Hepatocyte (in vitro differentiated cells): ENCODE measurements at regions not wholly inside any gene's neighbourhood (a gene's known extent, or its start where the extent isn't known, plus 50 kb on each side); places are given as distances from the start of the nearest gene placed in this dataset.

Experiments
- DNase-seq: peaks from one replicate; pipeline ENCODE4 v3.0.0-alpha.2; 2016; ENCODE audit warnings: low spot score
- H2AFZ ChIP-seq: fragments of 200-600 bp; sonication (generic); 2 replicates; pipeline ENCODE4 v1.6.0; 2016; ENCODE audit warnings: antibody characterized with exemption, mild to moderate bottlenecking
- H3K27ac ChIP-seq: fragments of 200-600 bp; sonication (generic); 2 replicates; pipeline ENCODE4 v1.5.1; 2016; ENCODE audit warnings: mild to moderate bottlenecking
- H3K27me3 ChIP-seq: fragments of 200-600 bp; sonication (generic); 2 replicates; pipeline ENCODE4 v1.6.1; 2016
- H3K36me3 ChIP-seq: fragments of 200-600 bp; sonication (generic); replicated peaks from 2 replicates; pipeline ENCODE4 v1.5.1; 2016; ENCODE audit warnings: low read depth; ENCODE audit not compliant: insufficient read depth
- H3K4me1 ChIP-seq: fragments of 200-600 bp; sonication (generic); 2 replicates; pipeline ENCODE4 v1.5.1; 2016; ENCODE audit warnings: mild to moderate bottlenecking, moderate library complexity; ENCODE audit not compliant: insufficient read depth
- H3K4me2 ChIP-seq: fragments of 200-600 bp; sonication (generic); 2 replicates; pipeline ENCODE4 v1.6.0; 2016
- H3K4me3 ChIP-seq: fragments of 200-600 bp; sonication (generic); 2 replicates; pipeline ENCODE4 v1.5.1; 2016; ENCODE audit warnings: mild to moderate bottlenecking
- H3K79me2 ChIP-seq: fragments of 200-600 bp; sonication (generic); 2 replicates; pipeline ENCODE4 v1.6.0; 2017; ENCODE audit warnings: mild to moderate bottlenecking
- H3K9me2 ChIP-seq: fragments of 200-600 bp; sonication (generic); replicated peaks from 2 replicates; pipeline ENCODE4 v1.6.0; 2017; ENCODE audit warnings: mild to moderate bottlenecking; ENCODE audit not compliant: insufficient read depth
- H3K9me3 ChIP-seq: fragments of 200-600 bp; sonication (generic); 2 replicates; pipeline ENCODE4 v1.5.1; 2016; ENCODE audit warnings: low read depth, mild to moderate bottlenecking
- H4K20me1 ChIP-seq: fragments of 200-600 bp; sonication (generic); 2 replicates; pipeline ENCODE4 v1.6.0; 2016; ENCODE audit warnings: mild to moderate bottlenecking; ENCODE audit not compliant: insufficient read depth, poor library complexity, severe bottlenecking
- EZH2 ChIP-seq: fragments of 200-600 bp; sonication (generic); IDR thresholded peaks from 2 replicates; pipeline ENCODE4 v1.6.1; 2016; ENCODE audit warnings: antibody characterized with exemption, mild to moderate bottlenecking, borderline replicate concordance
- EZH2phosphoT487 ChIP-seq: fragments of 200-600 bp; sonication (generic); IDR thresholded peaks from one replicate; pipeline ENCODE4 v1.6.1; 2018; ENCODE audit warnings: antibody characterized with exemption, mild to moderate bottlenecking, low read depth, moderate library complexity; ENCODE audit not compliant: unreplicated experiment, severe bottlenecking
- WGBS: methylation state at CpG from one replicate; pipeline ENCODE4 v1.1.6; 2016; ENCODE audit warnings: low lambda C conversion rate; ENCODE audit errors: missing lambda C conversion rate; 5-methylcytosine and 5-hydroxymethylcytosine counted together
- TF ChIP-seq, protein P1 (sequence below): fragments of 200-600 bp; sonication (generic); IDR thresholded peaks from 2 replicates; pipeline ENCODE4 v1.5.1; 2016; ENCODE audit warnings: antibody characterized with exemption, mild to moderate bottlenecking; ENCODE audit not compliant: poor library complexity

DNA sequence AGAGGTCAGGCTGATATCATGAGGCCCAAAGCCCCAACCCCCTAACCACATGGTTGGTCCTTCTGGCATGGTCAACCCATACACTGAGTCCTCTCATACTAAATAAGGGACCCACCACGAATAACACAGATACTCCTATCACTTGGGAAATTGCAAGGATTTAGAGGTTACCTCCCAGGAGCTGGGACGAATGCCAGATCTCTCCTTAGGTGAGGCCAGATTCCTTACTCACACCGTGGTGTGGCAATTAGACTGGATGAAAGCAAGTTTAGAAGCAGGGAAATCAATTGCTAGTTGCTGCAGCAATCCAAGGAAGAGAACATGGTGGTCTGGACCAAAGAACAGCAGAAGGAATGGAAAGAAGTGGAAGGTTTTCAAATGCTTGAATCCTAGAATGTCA, 60.1 kb downstream of the IER5 start:
- Histone ChIP-seq H4K20me1 (no peaks in the 10 kb centered on the region), H3K9me3 (no peaks in the 10 kb centered on the region), H3K79me2 (no peaks in the 10 kb centered on the region), H3K36me3 (no peaks in the 10 kb centered on the region), H3K4me2 (no peak overlapping the region), H3K27me3 (no peaks in the 10 kb centered on the region), H3K9me2 (no peaks in the 10 kb centered on the region), H3K4me3 (no peak overlapping the region), H3K4me1 (peaks cover 15% of the 10 kb centered on the region), H2AFZ (no peak overlapping the region), H3K27ac (no peak overlapping the region)
- DNase-seq = no peak
- no peak for TF ChIP-seq EZH2
- TF ChIP-seq, protein P1, sequence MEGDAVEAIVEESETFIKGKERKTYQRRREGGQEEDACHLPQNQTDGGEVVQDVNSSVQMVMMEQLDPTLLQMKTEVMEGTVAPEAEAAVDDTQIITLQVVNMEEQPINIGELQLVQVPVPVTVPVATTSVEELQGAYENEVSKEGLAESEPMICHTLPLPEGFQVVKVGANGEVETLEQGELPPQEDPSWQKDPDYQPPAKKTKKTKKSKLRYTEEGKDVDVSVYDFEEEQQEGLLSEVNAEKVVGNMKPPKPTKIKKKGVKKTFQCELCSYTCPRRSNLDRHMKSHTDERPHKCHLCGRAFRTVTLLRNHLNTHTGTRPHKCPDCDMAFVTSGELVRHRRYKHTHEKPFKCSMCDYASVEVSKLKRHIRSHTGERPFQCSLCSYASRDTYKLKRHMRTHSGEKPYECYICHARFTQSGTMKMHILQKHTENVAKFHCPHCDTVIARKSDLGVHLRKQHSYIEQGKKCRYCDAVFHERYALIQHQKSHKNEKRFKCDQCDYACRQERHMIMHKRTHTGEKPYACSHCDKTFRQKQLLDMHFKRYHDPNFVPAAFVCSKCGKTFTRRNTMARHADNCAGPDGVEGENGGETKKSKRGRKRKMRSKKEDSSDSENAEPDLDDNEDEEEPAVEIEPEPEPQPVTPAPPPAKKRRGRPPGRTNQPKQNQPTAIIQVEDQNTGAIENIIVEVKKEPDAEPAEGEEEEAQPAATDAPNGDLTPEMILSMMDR = no peak
- no peak for TF ChIP-seq EZH2phosphoT487
- WGBS = 58% methylated on average over 3 of the region's 3 CpGs

DNA sequence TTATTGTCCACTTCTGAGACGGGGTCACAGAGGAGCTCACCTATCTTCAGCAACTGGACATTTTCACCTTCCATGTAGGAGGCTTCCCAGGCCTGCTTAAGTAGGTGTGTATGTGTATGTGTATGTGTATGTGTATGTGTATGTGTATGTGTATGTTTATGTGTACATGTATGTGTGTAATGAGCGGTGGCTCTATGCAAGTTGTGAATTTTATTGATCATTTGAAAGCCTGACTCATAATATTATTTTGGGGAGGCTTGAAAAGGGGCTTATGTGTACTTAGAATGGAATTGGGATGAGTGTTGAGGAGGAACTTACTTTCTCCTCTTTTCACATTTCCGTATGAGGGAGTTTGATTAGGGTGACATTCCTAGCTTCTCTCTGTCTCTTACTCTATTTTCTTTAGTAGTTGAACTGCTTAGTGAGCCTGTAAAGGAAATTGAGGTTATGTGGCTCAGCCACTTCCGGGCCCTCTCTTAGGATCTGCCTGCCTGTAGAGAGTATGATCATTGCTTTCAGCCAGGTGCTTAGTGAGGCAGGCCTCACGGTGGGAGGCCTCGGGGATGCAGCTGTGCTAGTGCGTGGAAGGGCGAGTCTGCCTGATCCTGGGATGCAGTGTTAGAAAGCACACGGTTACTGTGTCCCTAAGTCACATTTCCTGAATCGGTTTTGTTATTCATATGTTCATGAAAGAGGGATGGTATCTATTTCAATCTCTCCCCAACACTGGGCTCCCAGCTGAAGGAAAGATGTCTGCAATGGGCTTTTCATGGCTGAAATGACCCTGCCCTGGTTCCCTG, 61.0 kb downstream of the IER5 start:
- no peak for DNase-seq
- TF ChIP-seq EZH2phosphoT487 (no peak), EZH2 (no peak)
- TF ChIP-seq, protein P1 = no peak
- 85% methylated on average over 10 of the region's 10 CpGs for WGBS
- Histone ChIP-seq H3K36me3 (no peaks in the 10 kb centered on the region), H3K4me3 (no peak overlapping the region), H3K79me2 (no peaks in the 10 kb centered on the region), H3K4me1 (peaks cover 15% of the 10 kb centered on the region), H3K27me3 (no peaks in the 10 kb centered on the region), H3K9me3 (no peaks in the 10 kb centered on the region), H4K20me1 (no peaks in the 10 kb centered on the region), H3K27ac (no peak overlapping the region), H2AFZ (no peak overlapping the region), H3K9me2 (no peaks in the 10 kb centered on the region), H3K4me2 (no peak overlapping the region)

DNA sequence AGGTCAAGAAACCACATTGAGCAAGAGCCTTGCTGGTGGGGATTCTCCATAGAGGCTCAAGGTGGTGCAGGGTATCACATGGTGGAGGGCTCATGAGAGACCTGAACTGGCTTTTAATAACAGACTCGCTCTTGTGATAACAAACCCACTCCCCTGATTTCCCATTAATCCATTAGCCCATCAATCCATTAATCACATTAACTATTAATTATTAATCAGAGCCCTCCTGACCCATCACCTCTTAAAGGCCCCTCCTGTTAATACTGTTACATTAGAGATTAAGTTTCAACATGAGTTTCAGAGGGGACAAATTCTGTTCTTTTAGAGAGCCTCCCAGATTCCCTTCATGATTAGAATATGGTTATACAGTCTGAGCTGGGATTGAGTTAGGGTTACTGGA, 61.8 kb downstream of the IER5 start:
- no peak overlapping the region for H3K27ac ChIP-seq
- no peak overlapping the region for H3K4me3 ChIP-seq
- no peaks in the 10 kb centered on the region for H3K36me3 ChIP-seq
- DNase-seq = no peak
- H2AFZ ChIP-seq = no peak overlapping the region
- TF ChIP-seq EZH2phosphoT487 (no peak), EZH2 (no peak)
- TF ChIP-seq, protein P1 = no peak
- no peak overlapping the region for H3K4me2 ChIP-seq
- H3K9me2 ChIP-seq = no peaks in the 10 kb centered on the region
- H3K27me3 ChIP-seq = no peaks in the 10 kb centered on the region
- no peaks in the 10 kb centered on the region for H3K9me3 ChIP-seq
- 95% methylated on average over 1 of the region's 1 CpG for WGBS
- H3K79me2 ChIP-seq = no peaks in the 10 kb centered on the region
- peaks cover 15% of the 10 kb centered on the region for H3K4me1 ChIP-seq
- H4K20me1 ChIP-seq = no peaks in the 10 kb centered on the region
